ENCODE measurements at regions not wholly inside any gene's neighbourhood (a gene's known extent, or its start where the extent isn't known, plus 50 kb on each side); places are given as distances from the start of the nearest gene placed in this dataset.

DNA sequence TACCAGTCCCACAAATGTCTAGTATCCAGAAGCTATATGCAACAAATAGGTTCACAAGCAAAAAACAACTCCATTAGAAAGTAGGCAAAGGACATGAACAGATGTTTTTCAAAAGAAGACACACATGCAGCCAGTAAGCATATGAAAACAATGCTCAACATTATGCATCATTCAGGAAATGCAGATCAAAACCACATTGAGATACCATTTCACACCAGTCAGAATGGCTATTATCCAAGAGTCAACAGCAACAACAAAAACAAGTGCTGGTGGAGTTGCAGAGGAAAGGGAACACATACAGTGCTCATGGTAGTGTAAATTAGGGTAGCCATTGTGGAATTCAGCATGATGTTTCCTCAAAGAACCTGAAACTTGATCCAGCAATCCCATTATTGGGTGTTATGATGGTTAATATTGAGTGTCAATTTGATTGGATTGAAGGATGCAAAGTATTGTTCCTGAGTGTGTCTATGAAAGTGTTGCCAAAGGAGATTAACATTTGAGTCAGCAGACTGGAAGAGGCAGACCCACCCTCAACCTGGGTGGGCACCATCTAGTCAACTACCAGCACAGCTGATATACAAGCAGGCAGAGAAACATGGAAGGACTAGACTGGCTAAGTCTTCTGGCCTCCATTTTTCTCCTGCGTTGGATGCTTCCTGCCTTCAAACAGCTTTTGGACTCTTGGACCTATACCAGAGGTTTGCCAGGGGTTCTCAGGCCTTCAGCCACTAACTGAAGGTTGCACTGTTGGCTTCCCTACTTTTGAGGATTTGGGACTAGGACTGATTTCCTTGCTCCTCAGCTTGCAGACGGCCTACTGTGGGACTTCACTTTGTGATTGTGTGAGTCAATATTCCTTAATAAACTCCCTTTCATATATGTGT is 218.4 kb upstream of the SEMA3D start:
- no peak for TF ChIP-seq POLR2A (IDR thresholded peaks at IDR 0.05)
- TF ChIP-seq, protein P1, sequence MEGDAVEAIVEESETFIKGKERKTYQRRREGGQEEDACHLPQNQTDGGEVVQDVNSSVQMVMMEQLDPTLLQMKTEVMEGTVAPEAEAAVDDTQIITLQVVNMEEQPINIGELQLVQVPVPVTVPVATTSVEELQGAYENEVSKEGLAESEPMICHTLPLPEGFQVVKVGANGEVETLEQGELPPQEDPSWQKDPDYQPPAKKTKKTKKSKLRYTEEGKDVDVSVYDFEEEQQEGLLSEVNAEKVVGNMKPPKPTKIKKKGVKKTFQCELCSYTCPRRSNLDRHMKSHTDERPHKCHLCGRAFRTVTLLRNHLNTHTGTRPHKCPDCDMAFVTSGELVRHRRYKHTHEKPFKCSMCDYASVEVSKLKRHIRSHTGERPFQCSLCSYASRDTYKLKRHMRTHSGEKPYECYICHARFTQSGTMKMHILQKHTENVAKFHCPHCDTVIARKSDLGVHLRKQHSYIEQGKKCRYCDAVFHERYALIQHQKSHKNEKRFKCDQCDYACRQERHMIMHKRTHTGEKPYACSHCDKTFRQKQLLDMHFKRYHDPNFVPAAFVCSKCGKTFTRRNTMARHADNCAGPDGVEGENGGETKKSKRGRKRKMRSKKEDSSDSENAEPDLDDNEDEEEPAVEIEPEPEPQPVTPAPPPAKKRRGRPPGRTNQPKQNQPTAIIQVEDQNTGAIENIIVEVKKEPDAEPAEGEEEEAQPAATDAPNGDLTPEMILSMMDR (IDR thresholded peaks at IDR 0.05): no peak

All from esophagus squamous epithelium (tissue), 4 donors.